Activated CD8-positive, alpha-beta T cell treated with anti-CD3 and anti-CD28 coated beads for 36 hours (primary cell): ENCODE measurements at regions not wholly inside any gene's neighbourhood (a gene's known extent, or its start where the extent isn't known, plus 50 kb on each side); places are given as distances from the start of the nearest gene placed in this dataset.

Experiments used
- ATAC-seq: fragments of 200-7000 bp; cut with Tn5 transposase; one replicate; pipeline ENCODE4 v1.10.0; 2021; ENCODE audit warnings: mild to moderate bottlenecking, moderate library complexity
- CTCF ChIA-PET: fragments of 350-600 bp; sonication (Branson Sonifier 250); formaldehyde crosslinking; loops from one replicate; lab custom pipeline; 2021; ENCODE audit warnings: antibody characterized with exemption; lab: Charles Lee
- POLR2A ChIA-PET: fragments of 350-600 bp; sonication (Branson Sonifier 250); formaldehyde crosslinking; loops from one replicate; lab custom pipeline; 2021; ENCODE audit warnings: antibody characterized with exemption; lab: Charles Lee
- DNase-seq: peaks from one replicate; pipeline ENCODE4 v3.0.0-alpha.2; 2020
- H3K27ac Mint-ChIP-seq: one replicate; pipeline ENCODE4 v1.8.0; 2021; ENCODE audit warnings: mild to moderate bottlenecking, mixed read lengths
- H3K27me3 Mint-ChIP-seq: one replicate; pipeline ENCODE4 v1.8.0; 2021; ENCODE audit warnings: mixed read lengths
- H3K36me3 Mint-ChIP-seq: one replicate; pipeline ENCODE4 v1.8.0; 2021; ENCODE audit warnings: low read depth, mixed read lengths
- H3K4me1 Mint-ChIP-seq: one replicate; pipeline ENCODE4 v1.8.0; 2021; ENCODE audit warnings: low read depth, mixed read lengths
- H3K4me3 Mint-ChIP-seq: one replicate; pipeline ENCODE4 v1.8.0; 2021; ENCODE audit warnings: mild to moderate bottlenecking, moderate library complexity, mixed read lengths
- H3K9me3 Mint-ChIP-seq: one replicate; pipeline ENCODE4 v1.8.0; 2021; ENCODE audit warnings: mixed read lengths
- CTCF ChIP-seq: fragments of 200-600 bp; IDR thresholded peaks from one replicate; pipeline ENCODE4 v1.8.0; 2022; ENCODE audit warnings: antibody characterized with exemption, mild to moderate bottlenecking
- intact Hi-C: fragments of 100-400 bp; cut with micrococcal nuclease; formaldehyde crosslinking; loops from one replicate; pipeline ENCODE4 v1.10.0; 2022

DNA sequence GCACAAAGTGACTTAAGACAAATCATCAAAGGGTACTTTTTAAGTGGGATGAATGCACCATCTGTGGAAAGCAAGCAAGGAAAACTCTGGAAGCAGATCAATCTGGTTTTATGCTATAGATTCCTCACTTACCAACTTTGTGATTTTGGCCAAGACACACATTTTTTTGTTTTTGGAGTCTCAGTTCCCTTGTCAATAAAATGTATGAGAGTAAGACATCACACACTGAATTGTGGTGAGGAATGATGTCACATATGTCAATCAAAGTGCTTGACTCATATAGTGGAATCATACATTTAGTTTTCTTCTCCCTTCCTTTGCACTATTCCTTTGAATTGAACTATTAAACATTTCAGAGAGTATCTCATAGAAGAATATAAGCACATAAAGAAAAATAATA, 620.5 kb upstream of the CITED2 start:
- DNase-seq (no peak), ATAC-seq (no peak)
- CTCF ChIA-PET: no interaction called here
- Mint-ChIP-seq H3K27me3 (no peaks in the 10 kb centered on the region), H3K9me3 (no peaks in the 10 kb centered on the region), H3K36me3 (no peaks in the 10 kb centered on the region), H3K27ac (no peak overlapping the region), H3K4me3 (no peak overlapping the region), H3K4me1 (no peaks in the 10 kb centered on the region)
- no peak for TF ChIP-seq CTCF
- intact Hi-C loops: no loop called here
- POLR2A ChIA-PET: no interaction called here

GRCh38 chr6:139990856-139991465, 616.5 kb upstream of the CITED2 start:
- intact Hi-C loops: no loop called here
- no peaks in the 10 kb centered on the region for H3K9me3 Mint-ChIP-seq
- H3K27ac Mint-ChIP-seq: no peak overlapping the region
- POLR2A ChIA-PET: no interaction called here
- H3K27me3 Mint-ChIP-seq: no peaks in the 10 kb centered on the region
- H3K4me3 Mint-ChIP-seq: no peak overlapping the region
- CTCF ChIA-PET: interaction anchor here (0.9 kb wide), 1 partner anchor 109 kb away, joined by 5 read pairs; no protein-coding TSS in a partner anchor
- DNase-seq (no peak), ATAC-seq (no peak)
- no peaks in the 10 kb centered on the region for H3K36me3 Mint-ChIP-seq
- TF ChIP-seq CTCF: no peak
- no peaks in the 10 kb centered on the region for H3K4me1 Mint-ChIP-seq

DNA sequence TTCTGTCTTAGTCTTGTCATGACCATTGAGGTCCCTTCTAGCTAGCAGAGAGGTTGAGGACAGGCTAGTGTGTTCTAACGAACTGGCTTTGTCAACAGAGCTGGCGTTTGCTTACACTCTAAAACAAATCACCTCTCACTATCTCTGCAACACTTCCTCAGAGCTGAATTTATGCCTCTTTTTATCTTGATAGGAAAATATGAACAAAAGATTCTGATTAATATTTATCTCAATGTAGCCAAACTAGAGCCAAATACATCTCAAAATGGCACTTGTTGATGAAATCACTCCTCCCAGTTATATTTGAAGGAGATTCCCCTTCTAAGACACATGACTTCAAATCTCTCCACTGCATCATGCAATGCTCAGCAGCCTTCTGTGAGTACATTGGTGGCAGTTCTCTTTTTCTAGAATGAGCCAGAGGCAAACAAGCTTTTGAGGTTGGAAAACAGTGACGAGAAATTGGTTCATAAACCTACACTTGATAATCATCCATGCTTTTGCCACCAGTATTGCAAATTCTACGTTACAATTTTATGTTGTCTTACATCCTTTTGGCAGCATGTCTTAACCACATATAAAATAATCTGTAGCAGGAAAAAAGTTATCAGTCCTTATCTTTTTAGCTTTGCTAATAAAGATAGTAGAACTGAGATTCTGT, 615.7 kb upstream of the CITED2 start:
- H3K27me3 Mint-ChIP-seq: peaks cover 2% of the 10 kb centered on the region
- intact Hi-C loops: no loop called here

DNA sequence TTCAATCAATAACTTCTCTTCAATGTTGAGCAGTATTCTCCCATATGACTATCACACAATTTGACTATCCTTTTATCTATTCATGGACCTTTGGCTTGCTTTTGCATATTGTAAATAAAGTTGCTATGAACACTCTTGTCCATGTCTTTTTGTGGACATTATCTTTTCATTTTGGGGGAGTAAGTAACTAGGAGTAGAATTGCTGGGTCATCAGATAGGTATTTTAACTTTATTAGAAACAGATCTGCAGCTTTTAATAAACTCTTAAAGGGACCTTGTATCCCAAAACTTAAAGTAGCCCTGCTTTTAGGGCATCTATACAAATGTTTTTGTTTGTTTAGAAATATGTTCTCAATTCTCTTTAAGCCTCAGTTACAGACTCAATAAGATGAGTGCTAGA, 614.2 kb upstream of the CITED2 start:
- no peak for ATAC-seq
- intact Hi-C loops: no loop called here

More for the DNA sequence above, 615.7 kb upstream of the CITED2 start:
- Mint-ChIP-seq H3K27ac (no peak overlapping the region), H3K4me3 (no peak overlapping the region), H3K36me3 (no peaks in the 10 kb centered on the region), H3K4me1 (no peaks in the 10 kb centered on the region), H3K9me3 (no peaks in the 10 kb centered on the region)
- no peak for ATAC-seq
- TF ChIP-seq CTCF: no peak
- POLR2A ChIA-PET: no interaction called here
- CTCF ChIA-PET: interaction anchor here (0.9 kb wide), 1 partner anchor 108 kb away, joined by 5 read pairs; no protein-coding TSS in a partner anchor
- DNase-seq: no peak

More for the DNA sequence above, 614.2 kb upstream of the CITED2 start:
- CTCF ChIA-PET: no interaction called here
- Mint-ChIP-seq H3K9me3 (no peaks in the 10 kb centered on the region), H3K27me3 (peaks cover 2% of the 10 kb centered on the region), H3K4me3 (no peak overlapping the region), H3K27ac (no peak overlapping the region), H3K4me1 (no peaks in the 10 kb centered on the region), H3K36me3 (no peaks in the 10 kb centered on the region)
- DNase-seq: no peak
- TF ChIP-seq CTCF: no peak
- POLR2A ChIA-PET: no interaction called here
